GM13976 (cell line): ENCODE measurements at regions not wholly inside any gene's neighbourhood (a gene's known extent, or its start where the extent isn't known, plus 50 kb on each side); places are given as distances from the start of the nearest gene placed in this dataset.

Experiments
- DNase-seq: peaks from one replicate; pipeline ENCODE4 v3.0.0; 2012; ENCODE audit warnings: low spot score
- in situ Hi-C: fragments of 300-500 bp; cut with MboI; formaldehyde crosslinking; loops from one replicate; pipeline ENCODE4 v1.12.0; 2022; ENCODE audit warnings: low sequenced_read_pairs, mixed read lengths, inconsistent platforms; ENCODE audit not compliant: unreplicated experiment
- TF ChIP-seq, protein P1 (sequence below): IDR thresholded peaks from 2 replicates; pipeline ENCODE4 v1.5.1; 2012; ENCODE audit warnings: borderline replicate concordance, mild to moderate bottlenecking; ENCODE audit not compliant: insufficient read depth; ENCODE audit errors: extremely low read depth, missing control alignments, control extremely low read depth

DNA sequence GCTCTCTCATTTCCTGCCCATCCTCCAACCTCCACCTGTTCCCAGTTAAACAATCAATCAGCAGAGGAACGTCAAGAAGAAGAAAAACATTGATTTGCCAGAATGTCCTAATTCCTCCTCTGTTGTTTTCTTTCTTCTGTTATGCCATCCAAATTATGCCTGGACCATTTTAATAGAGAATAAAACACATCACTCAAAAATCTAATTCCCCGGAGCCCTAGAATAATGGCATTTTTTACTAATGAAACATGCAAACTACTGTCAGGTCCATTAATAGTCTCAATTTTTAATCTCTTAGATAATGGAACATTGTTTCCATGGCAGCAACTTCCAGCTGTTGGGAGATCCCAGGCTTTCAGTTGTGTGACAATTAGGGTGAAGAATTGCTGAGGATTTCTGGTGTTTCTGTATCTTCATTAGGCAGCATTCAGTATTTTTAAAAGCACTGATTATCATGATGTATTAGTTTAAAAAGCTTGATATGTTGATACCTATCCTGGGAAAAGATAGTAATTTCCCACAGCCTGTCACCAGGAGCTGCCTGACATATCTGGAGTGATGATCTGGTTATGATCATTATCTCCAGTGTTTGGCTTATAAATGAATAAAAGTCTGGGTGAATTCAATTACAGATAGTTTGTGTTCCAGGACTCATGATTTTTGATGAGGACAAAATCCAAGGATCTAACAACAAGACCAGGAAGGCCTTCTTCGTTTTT lies 209.8 kb downstream of the TPBG start:
- DNase-seq: no peak
- TF ChIP-seq, protein P1, sequence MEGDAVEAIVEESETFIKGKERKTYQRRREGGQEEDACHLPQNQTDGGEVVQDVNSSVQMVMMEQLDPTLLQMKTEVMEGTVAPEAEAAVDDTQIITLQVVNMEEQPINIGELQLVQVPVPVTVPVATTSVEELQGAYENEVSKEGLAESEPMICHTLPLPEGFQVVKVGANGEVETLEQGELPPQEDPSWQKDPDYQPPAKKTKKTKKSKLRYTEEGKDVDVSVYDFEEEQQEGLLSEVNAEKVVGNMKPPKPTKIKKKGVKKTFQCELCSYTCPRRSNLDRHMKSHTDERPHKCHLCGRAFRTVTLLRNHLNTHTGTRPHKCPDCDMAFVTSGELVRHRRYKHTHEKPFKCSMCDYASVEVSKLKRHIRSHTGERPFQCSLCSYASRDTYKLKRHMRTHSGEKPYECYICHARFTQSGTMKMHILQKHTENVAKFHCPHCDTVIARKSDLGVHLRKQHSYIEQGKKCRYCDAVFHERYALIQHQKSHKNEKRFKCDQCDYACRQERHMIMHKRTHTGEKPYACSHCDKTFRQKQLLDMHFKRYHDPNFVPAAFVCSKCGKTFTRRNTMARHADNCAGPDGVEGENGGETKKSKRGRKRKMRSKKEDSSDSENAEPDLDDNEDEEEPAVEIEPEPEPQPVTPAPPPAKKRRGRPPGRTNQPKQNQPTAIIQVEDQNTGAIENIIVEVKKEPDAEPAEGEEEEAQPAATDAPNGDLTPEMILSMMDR: no peak
- in situ Hi-C loops: no loop called here

DNA sequence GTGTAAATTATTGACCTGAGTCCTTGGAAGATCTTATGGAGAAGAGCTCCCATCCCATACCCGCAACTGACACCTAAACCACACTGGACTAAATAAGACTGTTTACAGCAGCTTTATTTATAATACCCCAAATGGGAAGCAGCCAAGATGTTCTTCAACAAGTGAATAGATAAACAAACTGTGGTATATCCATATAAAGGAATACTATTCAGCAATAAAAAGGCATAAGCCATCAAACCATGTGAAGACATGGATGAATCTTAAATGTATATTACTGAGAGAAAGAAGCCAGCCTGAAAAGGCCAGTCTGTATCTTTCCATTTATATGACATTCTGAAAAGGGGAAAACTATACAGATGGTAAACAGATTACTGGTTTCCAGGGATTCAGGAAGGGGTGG lies 212.7 kb downstream of the TPBG start:
- no peak for DNase-seq
- in situ Hi-C loops: no loop called here
- TF ChIP-seq, protein P1: no peak

DNA sequence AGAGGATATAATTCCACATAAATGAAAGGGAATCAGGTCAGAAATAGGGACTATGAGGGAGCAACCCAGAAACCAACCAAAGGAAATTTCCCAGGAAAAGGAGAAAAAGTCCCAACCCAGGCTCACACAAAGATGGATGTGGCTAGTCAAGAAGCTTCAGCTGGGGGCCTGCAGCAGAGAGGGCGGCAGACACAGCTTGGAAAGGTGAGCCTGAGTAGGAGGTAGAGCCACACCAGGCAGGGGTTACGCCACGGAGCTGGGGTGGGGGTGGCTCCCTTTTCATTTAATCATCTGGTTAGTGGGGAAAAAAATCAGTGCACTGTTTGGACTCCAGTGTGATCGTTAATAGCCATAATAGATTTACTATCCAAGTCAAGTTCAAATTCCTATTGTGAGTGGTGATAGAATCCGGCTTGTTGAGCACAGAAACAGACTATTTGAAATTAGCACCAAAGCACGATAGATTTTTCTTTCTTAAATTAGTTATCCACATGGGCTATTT lies 220.6 kb downstream of the TPBG start:
- in situ Hi-C loops: no loop called here
- TF ChIP-seq, protein P1: no peak
- DNase-seq: no peak

DNA sequence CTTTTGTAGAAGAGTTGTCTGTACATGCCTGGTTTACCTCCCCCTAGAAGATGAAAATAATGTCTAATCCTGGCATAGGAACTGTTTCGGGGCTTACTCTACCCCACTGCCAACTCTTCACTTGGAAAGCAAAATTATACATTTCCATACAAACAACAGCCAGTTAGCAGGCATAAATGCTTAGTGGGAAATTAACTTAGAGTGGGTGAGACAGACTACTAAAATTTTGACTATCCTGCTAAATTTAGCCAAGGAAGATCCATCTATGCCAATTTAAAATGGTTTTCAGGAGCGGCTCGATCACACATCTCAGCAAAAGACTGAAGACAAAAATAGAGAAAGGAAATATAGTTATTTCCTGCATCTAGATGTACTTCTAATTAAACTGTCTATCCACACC lies 221.2 kb downstream of the TPBG start:
- no peak for DNase-seq
- TF ChIP-seq, protein P1: no peak
- in situ Hi-C loops: no loop called here

DNA sequence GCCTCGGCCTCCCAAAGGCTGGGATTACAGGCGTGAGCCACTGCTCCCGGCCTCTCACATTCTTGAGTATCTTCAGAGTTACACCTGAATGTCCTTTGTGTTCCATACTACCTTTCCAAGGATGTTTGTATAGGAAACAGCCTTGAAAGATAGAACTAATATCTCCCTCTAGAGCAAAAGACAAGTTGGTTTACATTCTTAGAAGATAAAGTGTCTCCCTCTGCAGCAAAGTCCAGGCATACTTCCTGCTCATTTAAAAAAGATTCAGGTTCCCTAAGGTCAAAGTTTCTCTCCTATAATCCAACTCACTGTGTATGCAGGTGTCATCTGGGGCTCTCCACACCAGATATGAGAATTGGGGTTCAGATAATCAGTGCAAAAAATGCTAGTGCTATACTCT lies 224.4 kb downstream of the TPBG start:
- TF ChIP-seq, protein P1: no peak
- in situ Hi-C loops: no loop called here

DNA sequence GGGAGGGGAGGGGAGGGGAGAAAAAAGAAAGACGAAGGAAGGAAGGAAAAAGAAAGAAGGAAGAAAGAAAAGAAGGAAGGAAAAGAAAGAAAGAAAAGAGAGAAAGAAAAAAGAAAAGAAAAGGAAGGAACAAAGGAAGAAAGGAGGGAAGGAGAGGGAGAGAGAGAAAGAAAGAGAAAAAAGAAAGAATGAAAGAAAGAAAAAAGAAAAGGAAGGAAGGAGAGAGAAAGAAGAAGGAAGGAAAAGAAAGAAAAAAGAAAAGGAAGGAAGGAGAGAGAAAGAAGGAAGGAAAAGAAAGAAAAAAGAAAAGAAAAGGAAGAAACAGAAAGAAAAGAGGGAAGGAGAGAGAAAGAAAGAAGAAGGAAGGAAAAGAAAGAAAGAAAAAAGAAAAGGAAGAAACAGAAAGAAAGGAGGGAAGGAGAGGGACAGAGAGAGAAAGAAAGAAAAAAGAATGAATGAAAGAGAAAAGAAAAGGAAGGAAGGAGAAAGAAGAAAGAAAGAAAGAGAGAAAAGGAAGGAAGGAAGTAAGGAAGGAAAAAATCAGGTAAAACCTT lies 225.3 kb downstream of the TPBG start:
- in situ Hi-C loops: no loop called here
- no peak for DNase-seq
- TF ChIP-seq, protein P1: no peak

More for the DNA sequence above, 224.4 kb downstream of the TPBG start:
- no peak for DNase-seq
